GM12865 (cell line): ENCODE measurements at regions not wholly inside any gene's neighbourhood (a gene's known extent, or its start where the extent isn't known, plus 50 kb on each side); places are given as distances from the start of the nearest gene placed in this dataset.

Experiments used
- DNase-seq: peaks from one replicate; pipeline ENCODE4 v3.0.0; 2010; ENCODE audit warnings: low read depth
- H3K4me3 ChIP-seq: 2 replicates; pipeline ENCODE4 v1.5.1; 2011; ENCODE audit warnings: mild to moderate bottlenecking, low read depth, low read length, control low read depth
- TF ChIP-seq, protein P1 (sequence below): IDR thresholded peaks from 2 replicates; pipeline ENCODE4 v1.5.1; 2011; ENCODE audit warnings: low read length, control low read depth, low read depth, inconsistent platforms; ENCODE audit not compliant: insufficient read depth; ENCODE audit errors: missing control alignments

- TF ChIP-seq, protein P1, sequence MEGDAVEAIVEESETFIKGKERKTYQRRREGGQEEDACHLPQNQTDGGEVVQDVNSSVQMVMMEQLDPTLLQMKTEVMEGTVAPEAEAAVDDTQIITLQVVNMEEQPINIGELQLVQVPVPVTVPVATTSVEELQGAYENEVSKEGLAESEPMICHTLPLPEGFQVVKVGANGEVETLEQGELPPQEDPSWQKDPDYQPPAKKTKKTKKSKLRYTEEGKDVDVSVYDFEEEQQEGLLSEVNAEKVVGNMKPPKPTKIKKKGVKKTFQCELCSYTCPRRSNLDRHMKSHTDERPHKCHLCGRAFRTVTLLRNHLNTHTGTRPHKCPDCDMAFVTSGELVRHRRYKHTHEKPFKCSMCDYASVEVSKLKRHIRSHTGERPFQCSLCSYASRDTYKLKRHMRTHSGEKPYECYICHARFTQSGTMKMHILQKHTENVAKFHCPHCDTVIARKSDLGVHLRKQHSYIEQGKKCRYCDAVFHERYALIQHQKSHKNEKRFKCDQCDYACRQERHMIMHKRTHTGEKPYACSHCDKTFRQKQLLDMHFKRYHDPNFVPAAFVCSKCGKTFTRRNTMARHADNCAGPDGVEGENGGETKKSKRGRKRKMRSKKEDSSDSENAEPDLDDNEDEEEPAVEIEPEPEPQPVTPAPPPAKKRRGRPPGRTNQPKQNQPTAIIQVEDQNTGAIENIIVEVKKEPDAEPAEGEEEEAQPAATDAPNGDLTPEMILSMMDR = no peak
- DNase-seq = no peak
- no peak overlapping the region for H3K4me3 ChIP-seq
Observed at GRCh38 chr5:73380710-73381589, 67.6 kb downstream of the FOXD1 start.

- no peak overlapping the region for H3K4me3 ChIP-seq
- TF ChIP-seq, protein P1 = no peak
- no peak for DNase-seq
Observed at GRCh38 chr5:73380041-73380440, 68.5 kb downstream of the FOXD1 start.

- no peak for DNase-seq
- TF ChIP-seq, protein P1 = no peak
- H3K4me3 ChIP-seq = no peak overlapping the region
Observed at GRCh38 chr5:73379435-73379834, 69.1 kb downstream of the FOXD1 start.

GRCh38 chr5:73378765-73379164 is 69.8 kb downstream of the FOXD1 start:
- DNase-seq = no peak
- H3K4me3 ChIP-seq = no peak overlapping the region
- TF ChIP-seq, protein P1 = no peak

DNA sequence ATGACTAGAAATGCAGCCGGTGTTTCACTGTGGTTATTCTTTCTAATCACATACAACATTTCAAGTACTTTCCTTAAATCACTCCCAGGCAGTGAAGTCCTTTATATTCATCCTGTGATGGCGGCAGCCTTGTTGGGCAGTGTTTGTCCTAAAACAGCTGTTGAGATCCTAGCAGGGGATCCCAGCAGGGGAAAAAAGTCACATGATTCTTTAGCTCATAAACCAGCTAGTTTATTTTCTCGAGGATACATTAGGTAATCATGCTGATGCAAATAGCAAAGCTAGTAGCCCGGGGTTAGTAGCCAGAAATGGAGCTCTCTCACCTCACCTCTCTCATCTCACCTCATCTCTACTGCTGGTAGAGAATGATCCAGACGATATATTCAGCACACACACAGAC is 70.5 kb downstream of the FOXD1 start:
- H3K4me3 ChIP-seq = no peak overlapping the region
- TF ChIP-seq, protein P1 = no peak
- DNase-seq = no peak

DNA sequence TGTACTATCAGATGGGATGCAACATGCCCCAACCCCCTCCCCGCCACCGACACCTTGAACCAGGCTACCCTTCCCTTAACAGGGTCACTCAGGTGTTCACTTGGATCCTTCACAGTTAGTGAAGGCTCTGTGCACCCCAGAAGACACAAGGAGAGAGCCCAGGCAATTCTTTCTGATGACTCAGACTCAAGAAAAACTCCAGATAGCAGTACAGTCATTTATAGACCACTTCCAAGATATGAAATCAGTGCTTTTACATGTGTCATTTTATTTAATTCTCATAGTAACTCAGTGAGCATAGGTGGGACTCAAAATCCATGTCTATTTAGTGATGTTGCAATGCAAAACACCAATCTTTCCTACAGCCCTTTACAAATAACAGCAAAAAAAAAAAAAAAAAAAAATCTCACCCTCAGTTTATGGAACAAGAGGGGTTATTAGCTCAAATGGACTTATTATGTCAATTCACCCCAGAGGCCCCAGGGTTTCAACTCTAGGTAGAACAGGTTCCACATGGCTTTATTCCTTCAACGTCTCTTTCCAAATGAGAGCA is 71.9 kb downstream of the FOXD1 start:
- DNase-seq = no peak
- TF ChIP-seq, protein P1 = no peak
- H3K4me3 ChIP-seq = no peak overlapping the region

DNA sequence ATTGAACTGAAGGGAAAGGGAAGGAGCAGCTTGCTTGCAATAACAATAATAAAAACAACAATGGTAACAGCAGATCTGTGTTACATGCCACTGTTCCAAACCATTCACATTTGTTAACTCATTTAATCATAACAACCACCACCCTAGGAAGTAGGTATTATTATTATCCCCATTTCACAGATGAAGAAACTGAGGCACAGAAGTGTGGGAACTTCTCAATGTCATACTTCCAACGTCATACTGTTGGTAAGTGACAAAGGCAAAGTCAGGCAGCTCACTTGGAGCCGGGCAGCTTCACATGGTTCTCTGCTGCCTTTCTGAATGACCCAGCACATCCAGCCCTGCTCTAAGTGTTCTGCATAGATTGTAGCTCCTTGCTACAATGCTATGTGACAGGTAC is 72.6 kb downstream of the FOXD1 start:
- DNase-seq = no peak
- no peak overlapping the region for H3K4me3 ChIP-seq
- TF ChIP-seq, protein P1 = no peak
